SW 1271 (cell line): ENCODE measurements at regions not wholly inside any gene's neighbourhood (a gene's known extent, or its start where the extent isn't known, plus 50 kb on each side); places are given as distances from the start of the nearest gene placed in this dataset.
"Not testable (repeated sequence)": the region's sequence is repeated elsewhere in the genome, so short reads cannot be mapped to it uniquely, and the experiment has no call there.

Source experiments
- DNase-seq, 2 experiments: peaks; one replicate each; lab custom pipeline; 2025; lab: John Stamatoyannopoulos, UW

- DNase-seq = no peak
Measured at GRCh38 chr4:189096108-189096507, 844.6 kb upstream of the FRG1 start.

GRCh38 chr4:189096717-189097116 is 844.0 kb upstream of the FRG1 start:
- DNase-seq = no peak

GRCh38 chr4:189098932-189099696 is 841.6 kb upstream of the FRG1 start:
- no peak for DNase-seq

GRCh38 chr4:189113389-189113888 is 827.2 kb upstream of the FRG1 start:
- DNase-seq = no peak

- DNase-seq = no peak
Measured at GRCh38 chr4:189117426-189117825, 823.2 kb upstream of the FRG1 start.

GRCh38 chr4:189121336-189121735 is 819.3 kb upstream of the FRG1 start:
- DNase-seq = no peak

- DNase-seq = peak in 1 of 2 experiments; percentile 1
Measured at GRCh38 chr4:189124149-189124758, 816.4 kb upstream of the FRG1 start.

GRCh38 chr4:189124791-189125190 is 815.9 kb upstream of the FRG1 start:
- DNase-seq = no peak

GRCh38 chr4:189126040-189126439 is 814.6 kb upstream of the FRG1 start:
- no peak for DNase-seq

GRCh38 chr4:189128341-189128740 is 812.3 kb upstream of the FRG1 start:
- no peak for DNase-seq

- DNase-seq = no peak
Measured at GRCh38 chr4:189129044-189129694, 811.5 kb upstream of the FRG1 start.

- no peak for DNase-seq
Measured at GRCh38 chr4:189131118-189131517, 809.6 kb upstream of the FRG1 start.

- DNase-seq = no peak
Measured at GRCh38 chr4:189136462-189136861, 804.2 kb upstream of the FRG1 start.

GRCh38 chr4:189143263-189143952 is 797.3 kb upstream of the FRG1 start:
- DNase-seq = no peak

- no peak for DNase-seq
Measured at GRCh38 chr4:189147005-189147929, 793.4 kb upstream of the FRG1 start.

GRCh38 chr4:189155083-189155482 is 785.6 kb upstream of the FRG1 start:
- DNase-seq = not testable (repeated sequence)

GRCh38 chr4:189162073-189162789 is 778.4 kb upstream of the FRG1 start:
- no peak for DNase-seq

GRCh38 chr4:189162888-189163287 is 777.8 kb upstream of the FRG1 start:
- no peak for DNase-seq

GRCh38 chr4:189176002-189176401 is 764.7 kb upstream of the FRG1 start:
- DNase-seq = no peak

GRCh38 chr4:189177130-189177529 is 763.5 kb upstream of the FRG1 start:
- DNase-seq = no peak
